RPMI8226 (cell line): ENCODE measurements at regions not wholly inside any gene's neighbourhood (a gene's known extent, or its start where the extent isn't known, plus 50 kb on each side); places are given as distances from the start of the nearest gene placed in this dataset.

Experiments
- DNase-seq: peaks from one replicate; pipeline ENCODE4 v3.0.0-alpha.2; 2015

DNA sequence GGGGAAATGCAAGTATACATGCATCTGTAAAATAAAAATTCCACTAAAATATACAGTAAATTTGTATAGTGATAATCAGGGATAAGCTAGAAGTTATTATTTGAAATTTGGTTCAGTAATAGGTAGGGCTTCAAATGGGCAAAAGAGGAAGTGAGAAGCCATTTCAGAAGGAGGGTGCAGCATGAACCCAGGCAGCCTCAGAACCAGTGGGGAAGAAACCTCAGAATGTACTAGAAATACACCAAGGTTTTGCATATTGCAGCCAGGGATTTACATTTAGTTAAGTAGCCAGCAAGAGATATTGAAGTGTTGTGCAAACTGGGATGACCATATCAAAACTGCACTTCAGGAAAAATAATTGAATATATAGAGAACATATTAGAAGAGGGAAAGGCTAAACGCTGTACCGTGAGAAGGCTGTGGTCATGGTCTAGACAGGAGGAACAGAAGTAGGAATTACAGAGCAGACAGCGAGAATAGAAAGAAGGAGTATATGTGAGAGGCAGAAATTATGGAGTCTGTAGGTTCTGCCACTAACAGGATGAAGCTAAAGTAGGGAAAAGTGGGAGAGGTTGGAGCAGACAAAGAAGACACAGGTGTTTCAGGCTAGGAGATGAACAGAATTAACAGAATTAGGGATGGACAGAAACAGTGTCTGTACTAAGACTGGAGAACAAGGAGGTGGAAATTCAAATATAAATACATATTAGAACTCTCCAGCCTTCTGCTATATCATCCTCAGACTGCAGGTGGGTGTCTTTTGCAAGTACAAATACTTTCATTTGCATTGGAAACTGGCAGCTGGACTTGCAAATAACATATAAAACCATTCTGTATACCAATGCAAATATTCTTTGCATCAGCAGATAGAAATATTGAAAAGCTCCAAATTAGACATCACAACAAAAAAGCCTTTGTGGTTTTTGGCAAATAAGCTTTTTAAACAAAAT lies 335.6 kb downstream of the ZNF608 start:
- DNase-seq: peak; percentile 3

- DNase-seq: no peak
Measured at GRCh38 chr5:124408738-124409453, 337.5 kb downstream of the ZNF608 start.

DNA sequence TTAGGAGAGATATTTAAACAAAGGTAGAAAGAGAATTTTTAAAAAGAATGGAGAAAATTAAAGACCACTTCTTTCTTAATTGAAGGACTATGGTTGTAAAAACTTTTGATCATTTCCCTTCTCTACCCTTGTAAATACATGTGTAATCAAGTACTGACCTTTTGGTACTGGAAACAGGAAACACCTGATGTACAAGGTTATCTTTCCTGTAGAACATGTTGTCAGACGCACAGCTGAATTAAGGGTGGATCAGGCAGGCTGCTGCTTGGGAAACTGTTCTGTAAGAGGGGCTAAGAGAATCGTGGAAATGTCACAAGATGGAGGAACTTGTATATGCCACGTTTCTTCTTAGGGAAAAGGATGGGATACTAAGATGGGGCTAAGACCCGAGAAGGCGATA lies 341.6 kb downstream of the ZNF608 start:
- no peak for DNase-seq

- DNase-seq: no peak
Measured at GRCh38 chr5:124403281-124403680, 343.2 kb downstream of the ZNF608 start.

DNA sequence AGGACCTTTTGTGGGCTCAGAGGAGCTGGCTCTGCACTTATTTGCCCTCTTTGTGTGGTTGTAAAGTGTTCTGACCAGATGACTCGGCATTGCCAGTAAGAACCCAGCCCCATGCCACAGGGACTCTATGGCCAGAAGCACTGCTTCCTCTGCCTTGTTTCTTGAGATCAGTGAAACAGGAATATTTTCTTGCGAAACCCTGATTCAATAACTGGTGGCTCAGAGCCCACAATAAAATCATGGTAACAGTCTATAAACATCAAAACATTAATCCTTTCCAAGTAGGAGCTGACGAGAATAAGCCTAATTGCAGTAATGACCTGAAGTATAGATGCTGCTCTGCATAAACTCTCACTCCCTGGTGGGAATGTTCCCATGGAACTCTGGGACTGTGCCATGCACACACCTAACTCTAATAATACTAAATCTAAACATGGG lies 344.3 kb downstream of the ZNF608 start:
- no peak for DNase-seq

DNA sequence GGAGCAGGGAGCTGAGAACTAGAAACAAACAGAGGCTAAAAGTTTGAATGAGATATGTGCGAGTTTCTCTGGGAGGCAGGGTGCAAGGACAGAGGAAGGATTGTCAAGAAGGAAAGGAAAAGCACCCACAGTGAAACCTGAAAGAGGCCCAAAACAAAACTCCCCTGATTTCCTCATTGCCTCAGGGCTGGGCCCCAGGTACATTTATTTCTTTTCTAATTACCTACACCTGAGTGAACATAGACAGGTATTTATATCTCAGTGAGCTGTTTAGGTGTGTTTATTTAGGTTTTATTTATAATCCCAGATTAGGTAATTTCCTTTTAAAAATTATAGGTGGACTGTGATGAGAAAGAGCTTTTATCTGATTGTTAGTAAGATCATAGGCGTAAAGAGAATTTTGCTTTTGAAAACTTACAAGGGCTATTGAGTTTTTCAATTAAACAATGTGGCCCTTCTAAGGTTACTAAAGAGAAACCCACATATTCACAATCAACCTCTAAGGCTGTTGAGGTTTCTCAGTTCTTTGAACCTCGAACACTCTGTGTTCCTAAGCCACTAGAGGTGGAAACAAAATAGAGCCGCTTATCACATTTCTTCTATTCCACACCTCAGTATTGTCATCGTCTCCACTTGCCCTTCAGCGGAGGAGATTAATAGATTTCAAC lies 344.8 kb downstream of the ZNF608 start:
- DNase-seq: no peak

DNA sequence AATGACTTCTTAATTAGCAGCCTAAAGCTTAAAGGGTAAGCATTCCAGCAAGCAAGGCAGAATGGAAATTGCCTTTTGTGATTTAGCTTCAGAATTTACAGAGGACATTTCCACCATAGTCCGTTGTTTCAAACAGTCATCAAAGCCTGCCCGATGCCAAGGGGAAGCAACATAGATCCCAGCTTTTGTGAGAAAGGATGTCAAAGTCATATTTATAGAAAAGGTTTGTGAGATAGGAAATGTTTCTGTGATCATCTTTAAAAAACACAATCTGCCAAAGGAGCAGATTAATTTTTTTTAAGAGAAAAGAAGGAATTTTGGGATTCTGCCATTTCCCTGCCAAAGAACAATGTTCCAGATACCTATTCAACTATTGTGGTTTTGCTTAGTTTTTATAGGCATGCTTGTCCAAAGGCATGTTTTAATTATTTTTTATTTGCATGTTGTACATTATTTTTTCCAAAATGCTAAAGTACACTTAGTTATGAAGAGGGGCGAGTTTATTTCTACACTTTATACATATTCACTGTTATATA lies 346.9 kb downstream of the ZNF608 start:
- DNase-seq: no peak

DNA sequence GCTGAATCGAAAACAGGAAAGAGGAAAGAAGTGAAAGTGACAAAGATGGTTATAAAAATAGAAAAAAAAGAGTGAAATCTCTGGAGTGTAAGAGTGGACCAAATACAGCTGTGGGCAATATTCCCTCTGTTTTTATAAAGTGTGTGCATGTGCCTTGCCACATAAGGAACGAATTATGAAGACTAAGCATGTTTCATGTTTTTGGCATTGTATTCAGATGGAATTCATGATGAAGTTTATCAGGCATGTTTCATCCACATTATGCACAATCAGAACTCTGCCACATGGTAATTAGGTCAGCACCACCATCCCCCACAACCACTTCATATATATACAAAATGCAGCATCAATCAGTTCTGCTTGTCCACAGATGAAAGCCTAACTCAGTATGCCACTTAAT lies 348.0 kb downstream of the ZNF608 start:
- DNase-seq: no peak

DNA sequence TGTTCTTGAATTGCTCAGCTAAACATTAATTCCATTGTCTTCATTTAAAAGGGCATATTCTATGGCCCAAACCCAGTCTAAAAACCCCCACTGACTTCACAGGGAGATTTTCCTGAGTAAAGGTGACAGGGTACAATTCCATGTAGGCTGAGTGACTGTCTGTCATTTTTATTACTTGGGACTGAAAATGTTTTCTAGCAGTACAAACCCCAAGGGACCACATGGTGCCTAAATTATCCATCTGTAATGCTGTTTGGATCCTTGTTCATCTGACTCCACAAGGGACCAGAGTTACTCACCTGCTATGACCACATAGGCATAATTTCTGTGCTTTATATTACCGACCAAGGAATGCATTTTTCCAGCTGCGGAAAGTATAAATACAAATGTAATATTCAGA lies 349.1 kb downstream of the ZNF608 start:
- no peak for DNase-seq

DNA sequence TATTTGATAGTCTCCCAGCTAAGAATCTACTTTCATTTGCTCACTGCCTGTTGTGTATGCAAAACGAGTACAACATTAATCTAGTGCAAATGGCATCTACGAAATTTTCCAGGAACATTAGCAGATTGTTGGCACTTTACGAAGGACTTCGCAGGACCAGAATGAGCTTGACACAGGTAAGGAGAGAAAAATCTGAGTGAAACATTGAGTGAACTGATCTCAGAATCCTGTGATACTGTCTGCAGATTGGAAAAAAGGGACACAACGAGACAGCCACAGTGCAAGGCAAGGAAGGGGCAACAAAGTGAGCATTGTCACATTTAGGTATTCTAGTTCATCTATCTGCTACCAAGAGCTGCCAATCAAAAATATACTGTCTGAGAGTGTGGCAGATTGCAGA lies 350.5 kb downstream of the ZNF608 start:
- DNase-seq: no peak

DNA sequence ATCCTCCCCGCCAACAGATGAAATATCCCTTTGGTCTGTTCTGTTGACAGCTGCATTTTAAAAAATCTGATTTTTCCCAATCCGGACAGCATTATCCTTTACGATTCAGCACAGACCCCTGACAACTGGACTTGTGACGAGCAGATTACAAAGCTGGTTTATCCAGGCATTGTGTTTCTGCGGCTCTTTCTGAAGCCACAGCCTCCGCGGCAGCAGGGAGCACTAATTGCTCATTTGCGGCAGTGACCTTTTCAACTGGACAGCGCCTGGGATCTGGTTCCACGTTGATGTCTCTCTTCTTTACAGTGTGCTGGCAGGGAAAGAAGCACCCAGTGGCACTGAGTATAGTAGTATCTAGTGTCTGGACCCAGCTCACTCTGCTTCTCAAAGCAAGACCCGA lies 351.2 kb downstream of the ZNF608 start:
- DNase-seq: no peak

DNA sequence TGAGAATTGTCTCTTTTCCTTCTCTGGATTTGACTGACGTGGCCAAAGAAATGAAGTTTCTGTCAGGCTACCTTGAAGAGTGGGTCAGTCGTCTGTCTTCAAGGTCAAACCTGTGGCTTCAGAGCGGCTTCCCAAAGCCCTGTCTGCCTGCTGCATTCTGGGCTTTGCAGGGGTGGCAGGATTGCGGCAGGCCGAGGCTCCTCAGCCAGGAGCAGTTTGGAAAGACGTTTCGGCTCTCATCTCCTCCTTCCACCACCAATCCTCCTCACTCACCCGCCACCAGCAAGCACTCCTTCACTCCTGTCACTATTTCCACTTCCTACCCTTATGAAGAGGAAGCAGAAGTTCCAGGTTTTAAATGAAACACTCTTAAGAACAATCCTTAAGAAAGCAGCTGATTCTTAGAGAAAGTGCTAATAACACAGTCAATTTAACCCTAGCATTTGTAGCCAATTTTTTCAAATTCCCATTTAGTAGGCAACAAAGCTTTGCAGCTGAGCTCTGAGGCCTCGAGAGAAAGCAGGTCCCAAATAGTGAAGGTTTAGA lies 351.7 kb downstream of the ZNF608 start:
- DNase-seq: no peak

DNA sequence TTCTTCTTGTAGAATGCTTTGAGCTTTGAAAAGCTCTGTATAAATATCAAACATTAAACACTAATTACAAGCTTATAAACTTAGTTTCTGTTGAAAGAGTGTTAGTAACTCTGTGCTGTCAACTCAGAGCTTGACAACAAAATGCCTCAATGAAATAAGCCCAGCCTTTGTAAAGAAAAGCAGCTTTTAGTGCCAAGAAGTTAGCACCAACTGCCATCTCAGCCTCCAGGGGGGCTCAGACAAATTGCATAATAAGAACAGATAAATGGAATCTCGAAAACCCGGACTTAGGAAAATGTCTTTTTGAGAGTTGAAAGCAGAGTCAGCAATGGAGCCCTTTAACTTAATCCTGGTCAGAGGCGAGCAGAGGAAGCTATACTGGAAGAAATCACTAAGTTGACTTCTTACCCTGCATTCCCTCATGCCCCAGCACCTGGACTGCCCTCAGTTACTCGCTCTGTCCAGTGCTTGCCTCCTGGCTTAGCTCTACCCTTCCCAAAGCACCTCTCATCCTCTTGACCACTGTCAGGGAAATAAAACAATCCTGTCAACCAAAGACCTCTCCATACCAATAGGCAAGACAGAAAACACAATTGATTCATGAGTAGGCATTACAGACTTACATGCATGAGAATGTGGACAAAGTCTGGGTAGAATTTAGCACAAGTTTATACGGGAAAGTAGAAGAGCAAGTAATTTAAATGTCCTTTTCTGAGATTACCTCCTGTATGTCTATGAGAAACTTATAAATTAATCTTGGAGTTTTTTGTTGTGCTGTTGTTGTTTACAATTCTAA lies 352.7 kb downstream of the ZNF608 start:
- no peak for DNase-seq

- no peak for DNase-seq
Measured at GRCh38 chr5:124383693-124384092, 362.7 kb downstream of the ZNF608 start.

GRCh38 chr5:124377386-124377785 lies 369.1 kb downstream of the ZNF608 start:
- DNase-seq: no peak

GRCh38 chr5:124373883-124374282 lies 372.6 kb downstream of the ZNF608 start:
- no peak for DNase-seq

DNA sequence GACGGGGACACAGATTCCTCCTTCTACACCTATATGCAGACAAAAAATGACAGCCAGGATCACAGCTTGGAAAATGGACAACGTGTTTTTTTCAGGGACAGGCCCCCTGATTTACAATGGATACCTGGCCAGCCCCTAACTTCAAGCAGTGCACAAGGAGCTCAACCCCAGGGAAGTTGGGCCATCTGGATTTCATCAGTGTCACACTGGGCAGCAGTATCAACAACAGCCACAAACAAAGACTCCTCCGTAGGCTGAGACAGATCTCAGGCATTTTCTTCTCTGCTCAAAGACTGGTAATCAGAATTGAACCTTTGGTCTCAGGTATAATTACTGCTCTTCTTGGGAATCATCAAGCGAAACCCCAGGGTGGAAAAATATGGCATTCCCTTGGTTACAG lies 374.0 kb downstream of the ZNF608 start:
- no peak for DNase-seq

DNA sequence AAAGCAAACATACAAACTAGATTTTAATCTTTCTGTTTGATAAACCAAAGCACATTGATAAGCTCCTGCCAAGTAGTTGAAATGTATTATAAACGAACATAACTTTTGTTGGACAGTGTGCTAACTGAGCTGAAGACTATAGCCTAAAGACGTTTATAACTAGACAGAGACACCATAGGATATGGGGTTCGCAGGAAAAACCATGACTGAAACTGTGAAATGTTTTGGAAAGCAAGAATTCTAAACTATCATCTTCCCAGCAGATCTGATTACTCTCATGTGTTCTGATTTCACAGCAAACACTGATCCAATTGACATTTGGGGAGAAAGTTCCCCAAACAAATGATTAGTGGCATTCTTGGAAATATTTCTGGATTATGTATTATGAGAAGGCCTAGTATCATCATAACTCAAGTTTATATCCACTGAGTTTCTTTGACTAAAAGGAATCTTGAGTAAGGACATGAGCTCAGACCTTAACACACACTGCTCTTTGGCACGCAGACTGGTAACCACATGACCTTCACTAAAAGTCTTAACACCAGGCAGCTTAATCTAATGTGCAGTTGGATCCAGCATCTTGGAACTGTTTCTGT lies 375.2 kb downstream of the ZNF608 start:
- no peak for DNase-seq

DNA sequence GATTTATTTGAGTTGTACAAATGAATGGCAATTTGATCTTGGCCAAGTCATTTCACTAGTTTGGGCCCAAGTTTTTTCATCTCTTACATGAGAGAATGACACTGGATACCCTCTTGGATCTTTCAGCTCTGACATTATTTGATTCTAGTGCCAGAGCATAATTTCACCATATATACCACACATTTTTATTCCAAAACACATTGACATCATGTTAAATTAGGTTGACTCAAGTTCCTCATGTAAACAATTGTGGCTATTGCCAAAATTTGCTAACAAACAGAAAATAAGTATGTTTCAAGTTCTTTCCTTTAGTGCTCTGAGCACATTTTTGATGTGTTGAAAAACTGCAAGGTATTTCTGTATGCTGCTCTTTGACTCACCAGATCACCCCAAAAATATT lies 375.8 kb downstream of the ZNF608 start:
- no peak for DNase-seq

DNA sequence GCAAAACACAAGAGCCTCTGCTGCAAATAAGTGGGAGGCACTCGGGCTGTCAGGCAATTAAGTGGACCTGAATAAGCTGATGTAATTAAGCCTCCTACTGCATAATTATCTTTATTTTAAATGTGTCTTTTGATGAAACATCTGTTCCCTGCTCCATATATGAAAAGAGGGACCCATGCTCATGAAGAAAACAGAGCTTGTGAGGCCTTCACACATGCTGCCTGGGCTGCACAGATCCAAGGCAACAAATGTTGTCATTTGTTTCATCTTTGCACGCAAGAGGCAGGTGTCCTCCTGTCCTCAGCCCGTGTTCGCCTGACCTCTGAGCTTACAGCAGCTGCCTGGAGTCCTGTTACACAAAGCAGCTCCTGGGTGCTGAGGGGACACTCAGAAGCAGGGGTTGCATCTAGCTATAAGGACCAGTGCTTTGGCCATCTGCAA lies 381.1 kb downstream of the ZNF608 start:
- no peak for DNase-seq

DNA sequence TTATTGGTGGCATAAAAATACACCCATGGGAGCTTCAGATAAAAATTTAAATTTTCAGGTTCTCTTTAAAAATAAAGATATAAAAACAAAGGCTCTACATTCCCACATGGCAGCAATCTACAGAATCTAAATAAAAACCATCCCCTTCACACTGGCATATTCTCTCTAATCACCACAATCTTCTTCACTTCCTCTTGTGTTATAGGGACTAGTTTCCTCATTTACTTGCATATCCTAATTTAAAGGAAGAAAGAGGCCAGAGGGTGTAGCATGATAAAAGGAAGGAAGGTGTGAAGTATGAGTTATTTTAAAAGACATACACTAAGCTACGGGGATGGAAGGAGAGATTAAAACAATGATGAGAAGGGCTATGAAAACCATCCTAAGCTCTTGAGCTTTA lies 390.5 kb downstream of the ZNF608 start:
- no peak for DNase-seq

DNA sequence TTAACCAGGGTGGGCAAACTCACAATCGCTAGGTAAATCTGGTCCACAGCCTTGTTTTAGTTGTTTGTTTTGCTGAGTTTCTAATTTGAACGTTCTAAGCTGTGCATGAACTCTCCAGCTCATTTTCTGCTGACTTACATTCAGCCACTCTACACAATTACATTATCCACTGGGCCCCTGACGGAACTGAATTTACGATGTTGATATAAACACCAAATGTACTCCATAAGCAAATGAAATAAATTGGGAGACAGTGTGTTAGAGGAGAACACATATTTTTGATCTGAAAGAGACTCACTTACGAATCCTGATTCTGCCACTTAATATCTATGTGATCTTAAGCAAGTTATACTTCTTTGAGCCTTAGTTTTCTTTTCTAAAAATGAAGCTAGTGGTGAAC lies 393.4 kb downstream of the ZNF608 start:
- no peak for DNase-seq
